Cardiac muscle cell (in vitro differentiated cells and primary cell): ENCODE measurements at regions not wholly inside any gene's neighbourhood (a gene's known extent, or its start where the extent isn't known, plus 50 kb on each side); places are given as distances from the start of the nearest gene placed in this dataset.

ENCODE experiments used
- DNase-seq, 2 donors: peaks; one replicate each; pipeline versions ENCODE4 v3.0.0 to v3.0.0-alpha.2; 2010 to 2017; ENCODE audit warnings: low read depth in 1 of 2, low spot score in 1 of 2
- H3K27ac ChIP-seq: fragments of 200-600 bp; sonication (generic); 2 replicates; pipeline ENCODE4 v1.5.1; 2016
- H3K27me3 ChIP-seq: fragments of 200-600 bp; sonication (generic); 2 replicates; pipeline ENCODE4 v1.6.0; 2016; ENCODE audit warnings: control low read depth
- H3K36me3 ChIP-seq: fragments of 200-600 bp; sonication (generic); 2 replicates; pipeline ENCODE4 v1.5.1; 2016; ENCODE audit warnings: control low read depth
- H3K4me1 ChIP-seq: fragments of 200-600 bp; sonication (generic); 2 replicates; pipeline ENCODE4 v1.8.1; 2017; ENCODE audit warnings: low read depth, mild to moderate bottlenecking, mixed run types
- H3K4me3 ChIP-seq: fragments of 200-600 bp; sonication (generic); 2 replicates; pipeline ENCODE4 v1.5.1; 2016; ENCODE audit warnings: mild to moderate bottlenecking
- H3K9me3 ChIP-seq: fragments of 200-600 bp; sonication (generic); 2 replicates; pipeline ENCODE4 v1.5.1; 2017; ENCODE audit warnings: low read depth, mild to moderate bottlenecking, control low read depth
- TF ChIP-seq, protein P1 (sequence below): IDR thresholded peaks from 2 replicates; pipeline ENCODE4 v1.5.1; 2012; ENCODE audit warnings: low read depth, mild to moderate bottlenecking, low read length

DNA sequence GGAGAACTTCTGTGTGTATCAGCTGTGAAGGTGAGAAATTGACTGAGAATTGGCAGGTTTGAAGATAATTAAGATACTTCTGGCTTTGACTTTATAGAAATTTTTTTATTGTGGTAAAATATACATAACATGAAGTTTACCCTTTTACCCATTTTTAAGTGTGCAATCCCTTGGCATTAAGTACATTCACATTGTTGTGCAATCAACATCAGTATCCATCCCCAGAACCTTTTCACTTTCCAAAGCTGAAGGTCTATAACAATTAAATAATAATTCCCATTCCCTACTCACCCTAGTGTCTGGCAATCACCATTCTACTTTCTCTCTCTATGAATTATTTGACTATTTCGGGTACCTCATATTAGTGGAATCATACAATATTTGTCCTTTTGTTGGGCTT is 69.9 kb downstream of the ACTBL2 start:
- Histone ChIP-seq H3K9me3 (no peaks in the 10 kb centered on the region), H3K4me3 (no peak overlapping the region), H3K27ac (no peak overlapping the region), H3K36me3 (no peaks in the 10 kb centered on the region), H3K4me1 (peaks cover 32% of the 10 kb centered on the region), H3K27me3 (no peaks in the 10 kb centered on the region)
- DNase-seq, result peak in 1 of 2 donors; percentile 48
- TF ChIP-seq, protein P1, sequence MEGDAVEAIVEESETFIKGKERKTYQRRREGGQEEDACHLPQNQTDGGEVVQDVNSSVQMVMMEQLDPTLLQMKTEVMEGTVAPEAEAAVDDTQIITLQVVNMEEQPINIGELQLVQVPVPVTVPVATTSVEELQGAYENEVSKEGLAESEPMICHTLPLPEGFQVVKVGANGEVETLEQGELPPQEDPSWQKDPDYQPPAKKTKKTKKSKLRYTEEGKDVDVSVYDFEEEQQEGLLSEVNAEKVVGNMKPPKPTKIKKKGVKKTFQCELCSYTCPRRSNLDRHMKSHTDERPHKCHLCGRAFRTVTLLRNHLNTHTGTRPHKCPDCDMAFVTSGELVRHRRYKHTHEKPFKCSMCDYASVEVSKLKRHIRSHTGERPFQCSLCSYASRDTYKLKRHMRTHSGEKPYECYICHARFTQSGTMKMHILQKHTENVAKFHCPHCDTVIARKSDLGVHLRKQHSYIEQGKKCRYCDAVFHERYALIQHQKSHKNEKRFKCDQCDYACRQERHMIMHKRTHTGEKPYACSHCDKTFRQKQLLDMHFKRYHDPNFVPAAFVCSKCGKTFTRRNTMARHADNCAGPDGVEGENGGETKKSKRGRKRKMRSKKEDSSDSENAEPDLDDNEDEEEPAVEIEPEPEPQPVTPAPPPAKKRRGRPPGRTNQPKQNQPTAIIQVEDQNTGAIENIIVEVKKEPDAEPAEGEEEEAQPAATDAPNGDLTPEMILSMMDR, result no peak

DNA sequence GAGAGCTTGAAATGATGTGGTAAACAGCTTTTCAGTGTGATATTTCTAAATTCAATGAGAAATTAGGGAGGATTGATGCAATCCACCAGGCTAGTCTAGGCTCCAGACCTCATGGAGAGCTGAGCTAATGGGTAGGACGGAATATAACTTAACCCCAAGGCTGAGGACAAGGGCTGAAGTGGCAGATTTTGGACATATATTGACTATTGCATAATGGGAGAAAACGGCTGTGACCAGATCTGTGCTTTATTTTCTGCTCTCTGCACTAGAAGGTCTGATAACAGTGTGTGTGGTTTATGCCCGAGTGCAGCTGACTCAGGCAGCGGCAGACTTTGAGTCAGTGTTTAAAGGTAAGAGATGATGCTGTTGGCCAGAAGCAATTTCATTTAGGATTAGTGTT is 70.6 kb downstream of the ACTBL2 start:
- Histone ChIP-seq H3K27me3 (no peaks in the 10 kb centered on the region), H3K9me3 (no peaks in the 10 kb centered on the region), H3K36me3 (no peaks in the 10 kb centered on the region), H3K27ac (no peak overlapping the region), H3K4me1 (peaks cover 26% of the 10 kb centered on the region), H3K4me3 (no peak overlapping the region)
- peak in 1 of 2 donors; percentile 92 for DNase-seq
- TF ChIP-seq, protein P1, result no peak

DNA sequence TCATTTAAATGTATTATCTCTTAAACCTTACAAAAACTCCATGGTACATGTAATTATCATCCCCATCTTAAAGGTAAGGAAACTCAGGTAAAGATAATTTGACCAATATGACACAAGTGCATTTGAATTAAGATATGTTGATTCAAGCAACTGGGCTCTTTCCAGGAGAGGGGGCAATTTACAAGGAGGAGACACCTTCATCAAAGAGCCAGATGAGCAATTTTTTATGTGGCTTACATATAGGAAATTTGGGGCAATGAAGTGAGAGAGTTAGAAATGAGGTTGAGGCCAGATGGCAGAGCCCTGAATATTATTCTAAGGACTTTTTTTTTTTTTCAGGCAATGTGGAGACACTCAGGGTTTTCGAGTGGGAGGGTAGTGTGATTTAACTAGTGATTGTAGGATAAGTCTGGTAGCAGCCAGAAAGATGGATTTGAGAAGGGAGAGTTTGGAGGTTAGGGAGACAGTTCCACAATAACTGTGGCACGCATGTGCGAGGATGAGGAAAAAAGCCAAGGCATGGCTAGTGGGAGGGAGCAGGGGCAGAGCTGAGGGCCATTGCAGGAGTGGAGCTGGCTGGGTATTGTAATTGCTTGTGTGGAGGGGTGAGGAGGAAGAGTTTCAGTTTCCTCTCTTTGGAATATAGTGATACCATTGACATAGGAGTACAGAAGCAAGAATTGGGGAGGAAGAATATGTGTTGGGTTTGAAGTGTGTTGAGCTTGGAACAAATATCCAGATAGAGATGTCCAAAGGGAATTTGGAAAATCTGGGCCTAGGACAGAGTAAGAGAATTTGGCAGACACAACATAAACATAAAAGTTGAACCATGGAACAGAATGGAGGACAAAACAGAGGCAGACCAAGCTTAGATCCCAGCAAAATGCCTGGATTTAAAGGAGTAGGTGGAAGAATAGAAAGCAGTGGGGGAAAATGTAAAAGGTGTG is 72.0 kb downstream of the ACTBL2 start:
- Histone ChIP-seq H3K27ac (no peak overlapping the region), H3K36me3 (no peaks in the 10 kb centered on the region), H3K4me1 (peaks cover 15% of the 10 kb centered on the region), H3K4me3 (no peak overlapping the region), H3K27me3 (no peaks in the 10 kb centered on the region), H3K9me3 (no peaks in the 10 kb centered on the region)
- no peak for DNase-seq
- TF ChIP-seq, protein P1, result no peak

DNA sequence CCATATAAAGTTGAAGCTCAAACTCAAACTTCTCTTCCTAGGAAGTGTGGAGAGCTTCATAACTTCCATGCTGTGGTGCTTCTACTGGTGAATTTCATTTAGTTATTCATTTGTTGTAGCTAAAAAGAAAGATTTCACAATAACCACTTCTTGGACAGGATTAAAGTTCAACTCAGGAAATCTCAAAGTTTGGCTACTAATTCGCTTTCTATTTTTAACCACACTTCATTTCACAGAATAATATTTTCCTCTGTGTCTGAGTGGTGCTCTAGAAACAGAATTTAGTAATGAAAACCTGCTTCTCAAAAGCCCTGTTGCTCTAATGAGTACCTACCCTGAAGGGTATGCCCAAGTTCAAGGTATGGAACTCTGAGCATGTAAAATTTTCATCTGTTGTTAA is 73.9 kb downstream of the ACTBL2 start:
- peak in 1 of 2 donors; percentile 86 for DNase-seq
- TF ChIP-seq, protein P1, result no peak
- no peak overlapping the region for H3K27ac ChIP-seq

DNA sequence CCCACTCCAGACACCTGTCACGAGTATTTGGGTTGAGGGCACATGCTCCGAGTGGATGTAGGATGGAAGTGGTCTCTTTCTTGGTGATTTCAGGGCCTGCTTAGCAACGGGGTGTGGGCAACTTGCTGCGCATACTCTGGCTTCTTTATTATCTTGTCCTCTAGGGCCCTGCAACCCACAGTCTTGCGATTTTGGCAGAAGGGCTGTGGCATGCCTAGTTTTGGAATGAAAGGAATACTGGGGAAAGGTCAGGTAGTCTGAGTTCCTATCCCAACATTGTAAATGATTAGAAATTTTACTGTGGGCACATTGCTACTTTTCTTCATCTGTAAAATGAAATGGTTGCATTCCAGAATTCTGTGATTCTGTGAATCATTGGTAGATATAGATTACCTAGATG is 74.3 kb downstream of the ACTBL2 start:
- H3K27me3 ChIP-seq, result no peaks in the 10 kb centered on the region
- H3K9me3 ChIP-seq, result no peaks in the 10 kb centered on the region
- H3K4me3 ChIP-seq, result no peak overlapping the region
- H3K4me1 ChIP-seq, result no peaks in the 10 kb centered on the region
- no peaks in the 10 kb centered on the region for H3K36me3 ChIP-seq
- H3K27ac ChIP-seq, result no peak overlapping the region
- DNase-seq, result no peak
- TF ChIP-seq, protein P1, result no peak

More for the DNA sequence above, 73.9 kb downstream of the ACTBL2 start:
- Histone ChIP-seq H3K36me3 (no peaks in the 10 kb centered on the region), H3K4me1 (no peaks in the 10 kb centered on the region), H3K4me3 (no peak overlapping the region), H3K27me3 (no peaks in the 10 kb centered on the region), H3K9me3 (no peaks in the 10 kb centered on the region)
